GM18498 (cell line): ENCODE measurements at regions not wholly inside any gene's neighbourhood (a gene's known extent, or its start where the extent isn't known, plus 50 kb on each side); places are given as distances from the start of the nearest gene placed in this dataset.
"Not testable (repeated sequence)": the region's sequence is repeated elsewhere in the genome, so short reads cannot be mapped to it uniquely, and the experiment has no call there.

Source experiments
- ATAC-seq: cut with Tn5 transposase; IDR thresholded peaks from one replicate; pipeline ENCODE4 v1.9.1; 2021; ENCODE audit warnings: mild to moderate bottlenecking, moderate library complexity; ENCODE audit not compliant: unreplicated experiment

DNA sequence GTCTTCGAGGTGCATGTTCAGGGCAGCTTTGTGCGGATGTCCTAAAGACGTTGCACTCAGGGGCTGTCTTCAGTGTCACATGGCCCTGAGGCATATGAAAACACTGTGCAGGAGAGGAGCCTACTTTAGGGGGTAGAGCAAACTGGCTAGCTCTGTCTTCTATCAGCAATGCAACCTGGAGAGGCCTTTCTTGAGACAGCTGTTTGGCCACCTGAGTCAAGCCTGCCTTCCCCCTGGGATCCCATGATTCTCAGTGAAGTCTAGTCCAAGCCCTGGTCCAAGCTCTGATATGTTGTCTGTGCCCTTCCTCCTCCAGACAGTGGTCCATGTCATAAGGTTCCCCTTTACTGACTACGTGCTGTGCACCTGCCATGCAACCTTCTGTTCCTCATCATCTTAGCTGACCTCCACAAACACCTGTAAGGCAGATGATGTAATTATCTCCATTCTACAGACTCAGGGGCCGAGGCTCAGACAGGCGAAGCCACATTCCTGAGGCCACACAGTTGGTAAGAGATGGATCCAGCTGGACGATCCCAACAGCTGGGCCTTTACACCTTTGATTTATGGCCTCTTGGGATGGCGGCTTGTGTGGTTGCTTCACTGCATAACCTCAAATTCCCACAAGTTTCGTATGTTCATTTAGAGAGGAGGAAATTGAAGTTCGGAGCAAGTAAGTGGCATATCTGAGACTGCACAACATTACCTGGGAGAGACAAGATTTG is 109.9 kb downstream of the COPS8 start:
- ATAC-seq = no peak

- no peak for ATAC-seq
Measured at GRCh38 chr2:237196409-237196808, 110.7 kb downstream of the COPS8 start.

- ATAC-seq = no peak
Measured at GRCh38 chr2:237196866-237197618, 111.4 kb downstream of the COPS8 start.

DNA sequence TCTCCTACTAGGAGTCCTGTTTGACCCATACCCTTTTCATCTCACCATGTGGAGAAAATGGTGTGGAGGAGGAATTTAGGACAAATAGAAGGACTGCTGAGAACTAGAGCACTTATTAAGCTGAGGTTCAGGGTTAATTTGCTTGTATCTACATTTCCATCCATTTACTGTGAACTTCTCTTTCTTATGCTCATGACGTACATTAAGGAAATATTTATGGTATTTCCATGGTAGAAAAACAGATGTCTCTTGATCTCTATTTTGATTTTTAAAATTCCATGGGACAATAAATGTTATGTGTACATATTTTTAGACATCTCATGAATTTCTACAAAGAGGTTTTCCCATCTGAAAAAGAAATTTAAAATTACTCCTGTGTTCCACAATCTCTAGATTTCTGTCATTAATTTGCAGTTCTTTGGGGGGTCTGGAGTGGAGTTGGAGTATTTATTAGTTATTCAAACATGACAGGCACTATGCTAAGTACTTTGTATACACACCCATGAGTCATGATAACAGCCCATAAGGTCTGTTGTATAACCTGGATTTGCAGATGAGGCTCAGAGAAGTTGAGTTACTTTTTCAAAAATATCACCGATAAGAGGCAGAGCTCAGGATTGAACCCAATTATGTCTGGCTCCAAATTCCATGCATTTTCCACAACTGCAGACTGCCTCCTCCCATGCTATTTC is 112.6 kb downstream of the COPS8 start:
- no peak for ATAC-seq

DNA sequence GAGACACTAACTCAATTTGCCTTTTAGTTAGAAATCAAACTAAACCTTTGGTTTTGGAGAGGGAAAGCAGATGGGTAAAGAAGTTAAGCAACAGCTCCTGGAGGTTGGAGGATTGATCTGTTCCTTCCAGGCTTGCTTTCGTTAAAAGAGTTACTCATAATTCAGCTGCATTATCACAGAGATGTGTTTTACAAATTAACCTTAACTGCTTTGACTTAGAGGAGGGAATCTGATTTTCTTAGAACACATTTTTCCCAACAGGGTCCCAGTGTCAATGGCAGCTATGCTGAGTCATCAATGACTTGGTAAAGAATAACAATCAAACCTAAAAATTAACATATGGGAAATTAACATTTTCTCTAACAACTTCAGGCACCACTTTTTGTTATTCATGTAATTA is 113.4 kb downstream of the COPS8 start:
- no peak for ATAC-seq

DNA sequence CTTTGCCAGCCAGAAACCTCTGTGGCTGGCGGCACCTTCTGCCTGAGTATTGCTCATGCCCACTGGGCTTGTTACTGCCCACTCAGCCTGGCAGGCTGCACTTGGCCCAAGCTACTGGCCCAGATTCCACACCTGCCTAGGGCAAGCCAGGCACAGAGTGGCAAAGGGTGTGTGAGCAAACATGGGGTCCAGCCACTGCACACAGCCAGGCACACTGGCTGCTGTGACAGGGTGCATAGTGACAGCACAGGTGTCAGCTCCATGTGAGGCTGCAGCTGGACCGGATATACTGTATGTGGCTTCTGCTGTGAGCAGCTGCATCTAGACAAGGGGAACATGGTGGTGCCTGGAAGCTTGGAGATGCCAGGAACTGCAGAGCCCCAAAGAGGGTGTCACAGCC is 113.9 kb downstream of the COPS8 start:
- no peak for ATAC-seq

DNA sequence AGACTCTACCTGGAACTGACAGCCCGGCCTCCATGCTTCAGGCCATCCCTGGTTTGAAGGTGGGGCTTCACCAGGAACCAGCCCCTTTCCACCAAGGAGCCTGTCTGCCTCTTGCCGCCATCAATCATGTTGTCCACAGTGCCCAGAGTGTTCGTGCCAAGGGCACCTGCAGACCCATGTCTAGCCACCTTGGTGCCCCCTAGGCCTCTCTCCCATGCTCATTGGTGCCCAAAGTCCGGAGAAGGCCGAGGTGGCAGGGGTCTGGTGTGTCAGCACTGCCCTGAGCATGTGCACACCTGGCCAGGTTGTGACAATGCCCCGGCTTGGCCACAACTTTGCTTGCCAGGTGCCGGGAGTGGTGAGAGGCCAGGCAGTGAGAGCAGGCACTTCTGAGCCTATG is 114.8 kb downstream of the COPS8 start:
- ATAC-seq = no peak

DNA sequence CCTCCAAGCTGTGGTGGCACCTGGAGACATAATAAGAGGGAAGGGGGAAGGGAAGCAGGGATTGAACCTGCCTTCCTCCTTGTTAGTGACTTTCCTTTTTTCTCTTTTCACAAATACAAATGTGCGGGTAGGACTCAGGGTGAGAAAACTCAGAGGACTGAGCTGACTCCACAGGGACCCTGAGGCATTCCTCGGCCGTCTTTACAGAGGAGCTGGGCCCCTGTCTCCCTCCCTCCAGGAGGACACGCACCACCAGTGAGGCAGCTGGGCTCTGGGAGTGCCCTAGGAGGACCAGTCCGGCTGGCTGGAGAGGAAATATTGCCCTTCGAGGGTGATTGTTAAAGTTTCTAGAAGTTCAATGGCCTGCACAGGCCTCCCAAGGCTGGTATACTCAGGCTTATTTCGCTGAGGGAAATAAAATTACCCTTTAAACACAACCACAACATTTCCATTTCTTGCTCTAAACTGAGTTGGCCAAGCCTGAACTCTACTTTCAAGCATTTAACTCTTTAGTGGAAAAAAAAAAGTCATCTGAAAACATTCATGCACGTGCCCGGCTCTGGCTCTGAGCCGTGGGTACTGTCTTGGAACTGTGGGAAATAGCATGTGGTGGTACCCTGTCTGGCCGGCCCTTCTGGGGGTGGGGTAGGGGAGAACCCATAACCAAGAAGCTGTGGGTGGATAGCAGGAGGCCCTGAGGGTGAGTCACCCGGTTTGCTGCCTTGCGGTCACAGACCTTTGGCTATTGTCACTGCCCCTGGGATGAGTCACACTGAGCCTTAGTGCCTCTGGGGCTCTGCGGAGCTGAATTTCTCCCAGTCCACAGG is 116.0 kb downstream of the COPS8 start:
- ATAC-seq = peak; percentile 60

GRCh38 chr2:237202288-237203030 is 116.8 kb downstream of the COPS8 start:
- no peak for ATAC-seq

GRCh38 chr2:237205043-237205541 is 119.4 kb downstream of the COPS8 start:
- no peak for ATAC-seq

DNA sequence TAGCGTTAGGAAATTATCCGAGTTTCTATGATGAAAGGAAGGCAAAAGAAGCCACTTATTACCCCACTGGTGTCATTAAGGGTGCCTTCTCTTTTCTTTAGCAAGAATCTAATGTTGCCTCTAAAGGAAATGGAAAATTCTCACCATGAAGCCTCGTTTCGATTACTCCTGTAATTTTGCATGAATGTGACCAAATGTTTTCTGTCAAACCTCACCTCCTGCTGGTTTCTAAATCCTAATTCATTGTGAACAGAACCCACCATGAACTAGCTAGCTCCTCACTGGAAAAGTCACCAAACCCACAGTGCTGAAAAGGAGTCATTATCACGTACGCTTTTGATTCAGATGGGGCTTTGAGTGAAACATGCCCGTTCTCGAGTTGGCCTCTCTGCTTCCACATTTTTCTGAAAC is 119.9 kb downstream of the COPS8 start:
- ATAC-seq = no peak

DNA sequence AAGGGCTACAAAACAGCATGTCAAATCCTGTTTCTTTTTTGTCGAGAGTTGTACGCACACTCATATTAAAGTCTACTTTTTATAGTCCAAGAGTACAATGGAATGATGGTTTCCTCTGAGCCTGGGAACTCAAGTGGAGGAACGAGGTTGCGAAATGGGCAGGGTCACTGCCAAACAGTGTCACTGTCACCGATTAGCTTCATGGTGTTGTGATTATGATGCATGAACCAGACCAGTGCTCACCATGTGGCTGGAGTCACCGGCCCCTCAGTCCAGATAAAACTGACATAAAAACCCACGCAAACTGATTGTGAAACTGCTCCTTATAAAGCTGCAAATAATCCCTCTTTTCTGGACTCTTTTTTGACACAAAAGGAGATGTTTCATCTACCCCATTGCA is 122.0 kb downstream of the COPS8 start:
- ATAC-seq = no peak

DNA sequence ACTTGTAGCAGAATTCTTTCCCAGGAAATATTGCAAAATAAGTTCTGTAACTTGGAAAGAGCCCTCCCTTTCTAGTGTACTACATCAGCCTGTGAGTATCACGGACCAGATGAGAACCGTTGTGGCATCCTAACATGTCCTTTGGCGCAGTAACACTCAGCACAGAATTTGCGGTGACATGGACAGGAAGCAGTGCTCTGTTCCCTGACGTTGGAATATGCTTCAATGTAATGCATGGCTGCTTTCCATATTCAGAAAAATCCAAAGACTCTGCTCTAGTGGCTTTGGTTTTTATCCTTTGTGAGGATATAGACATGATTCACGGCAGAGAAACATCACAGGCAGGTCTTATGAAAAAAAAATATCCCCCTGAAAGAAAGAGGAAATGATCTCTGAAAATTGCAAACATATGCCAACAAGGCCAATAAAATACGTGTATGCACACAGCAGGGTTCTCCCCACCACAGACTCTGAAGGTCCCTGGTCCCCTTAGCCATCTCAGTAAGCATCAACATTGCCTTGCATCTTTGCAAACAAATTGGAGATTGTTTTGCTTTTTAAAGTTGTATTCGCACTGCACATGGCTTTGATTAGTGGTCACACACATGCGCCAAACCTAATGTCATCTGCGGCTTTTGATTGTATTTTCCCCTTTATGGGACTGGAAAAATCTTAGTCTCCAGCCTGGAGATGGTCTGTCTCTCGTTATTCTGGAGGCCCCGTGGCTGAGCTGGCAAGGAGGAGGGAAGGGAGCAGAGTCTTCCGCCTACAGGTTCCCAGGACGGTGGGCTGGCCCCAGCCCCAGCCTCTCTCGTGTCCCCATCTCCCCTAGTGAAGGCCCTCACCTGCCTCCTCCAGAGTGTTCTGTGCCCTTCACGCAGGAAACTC is 122.9 kb downstream of the COPS8 start:
- ATAC-seq = no peak

DNA sequence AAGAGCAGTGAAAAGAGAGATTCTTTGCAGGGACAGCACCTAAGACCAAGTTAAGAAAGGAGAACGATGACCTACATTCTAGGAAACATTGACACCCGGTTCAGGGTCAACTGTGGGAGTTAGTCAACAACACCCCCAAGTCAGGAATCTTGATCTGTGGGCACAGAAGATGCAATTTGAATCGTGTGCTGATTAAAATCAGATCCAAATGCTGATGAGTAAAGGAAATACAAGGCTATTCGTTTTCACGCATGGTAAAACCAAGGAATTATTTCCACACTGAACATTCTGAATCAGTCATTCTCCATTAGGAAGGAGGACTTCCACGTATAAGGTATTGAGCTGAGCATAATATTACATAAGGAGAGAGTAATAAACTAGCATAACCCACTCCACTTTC is 124.2 kb downstream of the COPS8 start:
- no peak for ATAC-seq

- no peak for ATAC-seq
Measured at GRCh38 chr2:237210297-237210696, 124.6 kb downstream of the COPS8 start.

GRCh38 chr2:237210763-237211162 is 125.1 kb downstream of the COPS8 start:
- ATAC-seq = no peak

DNA sequence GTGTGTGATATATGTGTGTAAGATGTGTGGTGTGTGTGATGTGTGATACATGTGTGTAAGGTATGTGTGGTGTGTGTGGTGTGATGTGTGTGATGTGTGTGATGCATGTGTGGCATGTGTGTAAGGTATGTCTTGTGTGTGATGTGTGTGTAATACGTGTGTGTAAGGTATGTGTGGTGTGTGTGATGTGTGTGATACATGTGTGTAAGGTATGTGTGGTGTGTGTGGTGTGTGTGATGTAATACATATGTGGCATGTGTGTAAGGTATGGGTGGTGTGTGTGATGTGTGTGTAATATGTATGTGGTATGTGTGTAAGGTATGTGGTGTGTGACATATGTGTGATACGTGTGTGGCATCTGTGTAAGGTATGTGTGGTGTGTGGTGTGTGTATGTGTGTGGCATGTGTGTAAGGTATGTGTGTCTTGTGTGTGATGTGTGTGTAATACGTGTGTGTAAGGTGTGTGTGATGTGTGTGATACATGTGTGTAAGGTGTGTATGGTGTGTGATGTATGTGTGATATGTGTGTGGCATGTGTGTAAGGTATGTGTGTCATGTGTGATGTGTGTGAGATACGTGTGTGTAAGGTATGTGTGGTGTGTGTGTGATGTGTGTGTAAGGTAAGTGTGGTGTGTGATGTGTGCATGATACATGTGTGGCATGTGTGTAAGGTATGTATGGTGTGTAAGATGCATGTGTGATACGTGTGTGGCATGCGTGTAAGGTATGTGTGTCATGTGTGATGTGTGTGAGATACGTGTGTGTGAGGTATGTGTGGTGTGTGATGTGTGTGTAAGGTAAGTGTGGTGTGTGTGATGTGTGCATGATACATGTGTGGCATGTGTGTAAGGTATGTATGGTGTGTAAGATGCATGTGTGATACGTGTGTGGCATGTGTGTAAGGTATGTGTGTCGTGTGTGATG is 126.9 kb downstream of the COPS8 start:
- ATAC-seq = not testable (repeated sequence)
